ENCODE measurements at regions not wholly inside any gene's neighbourhood (a gene's known extent, or its start where the extent isn't known, plus 50 kb on each side); places are given as distances from the start of the nearest gene placed in this dataset.

DNA sequence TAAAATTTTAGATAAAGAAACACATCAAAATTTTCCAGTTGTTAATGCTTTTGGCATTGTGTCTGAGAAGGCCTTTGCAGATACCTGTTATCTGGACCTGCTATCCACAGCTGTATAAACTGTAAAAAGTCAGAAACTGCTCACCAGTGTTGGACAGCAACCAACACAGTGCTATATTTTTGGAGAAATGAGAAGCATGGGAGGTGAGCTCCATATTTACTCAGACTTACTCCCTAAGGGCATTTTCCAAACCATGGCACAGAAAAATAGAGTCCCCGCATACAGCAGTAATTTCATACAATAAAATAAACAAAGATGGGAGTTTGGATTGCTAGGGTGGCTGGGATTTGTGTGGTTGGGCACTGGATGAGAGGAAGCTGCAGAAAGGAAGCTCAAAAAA lies 136.3 kb upstream of the GLI3 start:
- Histone ChIP-seq H3K27me3 (no peaks in the 10 kb centered on the region), H3K36me3 (no peaks in the 10 kb centered on the region), H3K4me3 (no peak overlapping the region), H3K4me1 (no peaks in the 10 kb centered on the region), H3K27ac (no peak overlapping the region), H3K9me3 (no peaks in the 10 kb centered on the region)
- WGBS, result 46% methylated on average over 1 of the region's 1 CpG
- no peak for DNase-seq (ENCODE audit: low spot score in 2 of 2)
- TF ChIP-seq EP300 (IDR thresholded peaks at IDR 0.05) (no peak), POLR2A (IDR thresholded peaks at IDR 0.05) (no peak), POLR2AphosphoS5 (IDR thresholded peaks at IDR 0.05) (no peak), CTCF (IDR thresholded peaks at IDR 0.05) (no peak)

DNA sequence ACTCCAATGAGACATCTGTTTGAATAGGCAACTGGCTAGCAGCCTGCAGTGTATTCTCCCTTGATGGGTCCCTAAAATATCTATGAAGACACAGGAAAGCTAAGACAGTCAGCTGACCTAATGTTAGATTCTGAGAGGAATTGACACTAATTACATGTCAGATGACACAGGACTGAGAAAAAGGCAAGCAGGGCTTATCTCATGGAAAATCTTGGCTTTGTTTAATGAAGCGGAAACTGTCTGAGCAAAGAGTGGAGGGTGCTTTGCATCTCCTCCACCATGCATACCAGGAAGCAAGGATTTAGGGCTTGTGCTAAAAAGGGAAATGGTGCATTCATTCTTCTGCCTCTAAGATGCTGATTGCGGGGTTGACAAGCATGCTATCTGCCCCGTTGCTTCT lies 135.5 kb upstream of the GLI3 start:
- no peaks in the 10 kb centered on the region for H3K4me1 ChIP-seq
- no peak overlapping the region for H3K4me3 ChIP-seq
- TF ChIP-seq POLR2AphosphoS5 (IDR thresholded peaks at IDR 0.05), result no peak
- TF ChIP-seq EP300 (IDR thresholded peaks at IDR 0.05), result no peak
- no peak for TF ChIP-seq POLR2A (IDR thresholded peaks at IDR 0.05)
- no peak for TF ChIP-seq CTCF (IDR thresholded peaks at IDR 0.05)
- no peaks in the 10 kb centered on the region for H3K9me3 ChIP-seq
- no peak overlapping the region for H3K27ac ChIP-seq
- H3K36me3 ChIP-seq, result no peaks in the 10 kb centered on the region
- WGBS, result 58% methylated on average over 3 of the region's 3 CpGs
- no peak for DNase-seq (ENCODE audit: low spot score in 2 of 2)
- H3K27me3 ChIP-seq, result no peaks in the 10 kb centered on the region

DNA sequence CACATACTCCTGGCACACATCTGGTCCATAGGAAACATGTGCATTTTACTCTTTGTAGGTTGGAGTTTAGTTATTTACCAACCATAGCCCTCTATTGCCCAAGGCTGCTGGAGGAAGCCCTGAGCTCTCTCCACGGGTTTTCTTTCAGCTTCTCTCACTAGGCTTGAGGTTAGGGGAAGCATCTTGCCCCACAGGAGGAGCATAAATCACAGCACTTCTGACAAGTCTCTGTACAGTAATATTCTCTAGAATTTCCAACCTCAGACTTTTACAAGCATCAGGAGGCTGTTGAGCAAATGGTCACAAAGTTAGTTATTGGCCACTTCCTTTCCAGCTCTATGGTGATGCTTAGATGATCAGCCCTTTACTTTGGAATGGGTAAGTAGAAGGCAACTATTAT lies 122.9 kb upstream of the GLI3 start:
- Histone ChIP-seq H3K4me1 (no peaks in the 10 kb centered on the region), H3K9me3 (no peaks in the 10 kb centered on the region), H3K27ac (no peak overlapping the region), H3K27me3 (no peaks in the 10 kb centered on the region), H3K36me3 (no peaks in the 10 kb centered on the region), H3K4me3 (no peak overlapping the region)
- WGBS, result 24% methylated on average over 1 of the region's 1 CpG
- DNase-seq (ENCODE audit: low spot score in 2 of 2), result no peak
- no peak for TF ChIP-seq CTCF (IDR thresholded peaks at IDR 0.05)
- no peak for TF ChIP-seq EP300 (IDR thresholded peaks at IDR 0.05)
- TF ChIP-seq POLR2AphosphoS5 (IDR thresholded peaks at IDR 0.05), result no peak
- no peak for TF ChIP-seq POLR2A (IDR thresholded peaks at IDR 0.05)

GRCh38 chr7:42351316-42351935 lies 114.4 kb upstream of the GLI3 start:
- H3K27me3 ChIP-seq, result no peaks in the 10 kb centered on the region
- H3K4me3 ChIP-seq, result no peak overlapping the region
- no peaks in the 10 kb centered on the region for H3K9me3 ChIP-seq
- H3K4me1 ChIP-seq, result peaks cover 2% of the 10 kb centered on the region
- no peak overlapping the region for H3K27ac ChIP-seq
- WGBS, result 78% methylated on average over 5 of the region's 5 CpGs
- no peak for TF ChIP-seq POLR2A (IDR thresholded peaks at IDR 0.05)
- no peak for TF ChIP-seq POLR2AphosphoS5 (IDR thresholded peaks at IDR 0.05)
- no peak for DNase-seq (ENCODE audit: low spot score in 2 of 2)
- no peaks in the 10 kb centered on the region for H3K36me3 ChIP-seq

DNA sequence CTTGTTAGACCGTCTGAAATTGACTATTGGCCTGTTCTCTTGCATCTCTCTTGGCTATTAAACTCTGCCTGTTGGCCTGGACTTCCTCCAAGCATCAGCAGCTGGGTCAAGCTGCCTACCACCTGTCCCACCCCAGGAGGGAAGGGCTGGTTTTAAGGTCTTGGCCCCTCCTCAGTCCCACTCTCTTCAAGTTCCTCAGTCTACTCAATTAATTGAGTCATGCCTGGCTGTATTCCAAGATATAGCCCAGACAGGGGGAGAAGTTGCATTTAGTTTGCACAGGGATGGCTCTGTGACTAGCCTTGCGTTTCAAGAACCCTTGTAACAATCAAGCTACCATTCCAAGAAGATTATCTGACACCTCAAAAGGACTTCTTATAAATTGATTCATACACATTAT lies 113.8 kb upstream of the GLI3 start:
- Histone ChIP-seq H3K27me3 (no peaks in the 10 kb centered on the region), H3K9me3 (no peaks in the 10 kb centered on the region), H3K4me3 (no peak overlapping the region), H3K27ac (no peak overlapping the region), H3K4me1 (peaks cover 2% of the 10 kb centered on the region), H3K36me3 (no peaks in the 10 kb centered on the region)
- no peak for TF ChIP-seq POLR2A (IDR thresholded peaks at IDR 0.05)
- no peak for TF ChIP-seq CTCF (IDR thresholded peaks at IDR 0.05)
- TF ChIP-seq EP300 (IDR thresholded peaks at IDR 0.05), result no peak
- TF ChIP-seq POLR2AphosphoS5 (IDR thresholded peaks at IDR 0.05), result no peak
- 83% methylated on average over 2 of the region's 2 CpGs for WGBS
- no peak for DNase-seq (ENCODE audit: low spot score in 2 of 2)

GRCh38 chr7:42348631-42349030 lies 111.6 kb upstream of the GLI3 start:
- H3K4me1 ChIP-seq, result peaks cover 2% of the 10 kb centered on the region
- H3K4me3 ChIP-seq, result no peak overlapping the region
- no peaks in the 10 kb centered on the region for H3K27me3 ChIP-seq
- H3K27ac ChIP-seq, result no peak overlapping the region
- TF ChIP-seq POLR2AphosphoS5 (IDR thresholded peaks at IDR 0.05), result no peak
- no peak for TF ChIP-seq POLR2A (IDR thresholded peaks at IDR 0.05)
- no peak for TF ChIP-seq EP300 (IDR thresholded peaks at IDR 0.05)
- TF ChIP-seq CTCF (IDR thresholded peaks at IDR 0.05), result no peak
- no peak for DNase-seq (ENCODE audit: low spot score in 2 of 2)
- WGBS, result 73% methylated on average over 3 of the region's 3 CpGs
- H3K9me3 ChIP-seq, result no peaks in the 10 kb centered on the region
- H3K36me3 ChIP-seq, result no peaks in the 10 kb centered on the region

Data from suprapubic skin (tissue), 4 donors.